ENCODE measurements at regions not wholly inside any gene's neighbourhood (a gene's known extent, or its start where the extent isn't known, plus 50 kb on each side); places are given as distances from the start of the nearest gene placed in this dataset.

- Histone ChIP-seq H3K9me3 (ENCODE audit: control insufficient read depth in 1 of 2, insufficient read depth in 1 of 2, low read depth in 1 of 2, low read length in 2 of 2) (peaks cover 9 to 18% of the 10 kb centered on the region in 2 experiments; a peak in 2 of 4 replicates), H3K27me3 (ENCODE audit: insufficient read depth, low read length) (no peaks in the 10 kb centered on the region), H3K27ac (ENCODE audit: low read depth, low read length) (no peak overlapping the region), H3K4me2 (ENCODE audit: low read length) (no peak overlapping the region), H2AFZ (ENCODE audit: low read depth, low read length, poor library complexity, severe bottlenecking) (no peak overlapping the region), H4K20me1 (ENCODE audit: insufficient read depth) (no peaks in the 10 kb centered on the region), H3K9me2 (ENCODE audit: insufficient read depth) (no peaks in the 10 kb centered on the region), H3K4me3 (replicated peaks in 1 of 2; ENCODE audit: low read depth in 1 of 2, low read length in 2 of 2) (no peak overlapping the region), H3K9ac (ENCODE audit: low read length) (no peak overlapping the region), H3K36me3 (ENCODE audit: control insufficient read depth in 1 of 2, insufficient read depth in 2 of 2, low read length in 2 of 2) (no peaks in the 10 kb centered on the region), H3K79me2 (ENCODE audit: insufficient read depth, low read length) (no peaks in the 10 kb centered on the region), H3K4me1 (ENCODE audit: control insufficient read depth in 1 of 2, insufficient read depth in 2 of 2, low read length in 2 of 2) (no peaks in the 10 kb centered on the region)
- TF ChIP-seq CBX3 (IDR thresholded peaks at IDR 0.05; ENCODE audit: low read depth) (no peak), CEBPB (IDR thresholded peaks at IDR 0.05; ENCODE audit: low read depth) (no peak), EGR1 (IDR thresholded peaks at IDR 0.05; ENCODE audit: low read depth) (no peak), POLR2AphosphoS5 (IDR thresholded peaks at IDR 0.05; ENCODE audit: low read depth, low read length) (no peak), MAX (IDR thresholded peaks at IDR 0.05) (no peak), ATF3 (IDR thresholded peaks at IDR 0.05) (no peak), TCF7L2 (IDR thresholded peaks at IDR 0.05; ENCODE audit: borderline replicate concordance, extremely low read depth, insufficient read depth, insufficient read length) (no peak), ZBTB33 (IDR thresholded peaks at IDR 0.05; ENCODE audit: extremely low read depth, insufficient replicate concordance, low read length) (no peak), REST (IDR thresholded peaks at IDR 0.05; ENCODE audit: low read depth) (no peak), YY1 (IDR thresholded peaks at IDR 0.05; ENCODE audit: extremely low read depth, insufficient replicate concordance, low read depth, low read length) (no peak), SP1 (IDR thresholded peaks at IDR 0.05; ENCODE audit: low read depth) (no peak), SRF (IDR thresholded peaks at IDR 0.05; ENCODE audit: low read depth) (no peak), EZH2 (IDR thresholded peaks at IDR 0.05) (no peak), POLR2A (IDR thresholded peaks at IDR 0.05; ENCODE audit: borderline replicate concordance, extremely low read depth, insufficient read depth, insufficient read length) (no peak)
- intact Hi-C loops (cut with micrococcal nuclease) = no loop called here
- ATAC-seq (no peak), DNase-seq (ENCODE audit: low read depth, low spot score) (no peak)
- no TSS peak for BruUV-seq (replicated peaks)
- ChIA-PET RAD21 (ENCODE audit: low non-redundant PET in 1 of 2, low total read pairs in 2 of 2, uncharacterized antibody in 2 of 2, unreplicated experiment in 2 of 2) (no interaction called here), POLR2A (no interaction called here), CTCF (no interaction called here)
These were observed 1041.4 kb downstream of the NTRK3 start for GRCh38 chr15:87215100-87215499.
